HCT116 (cell line): ENCODE measurements at regions not wholly inside any gene's neighbourhood (a gene's known extent, or its start where the extent isn't known, plus 50 kb on each side); places are given as distances from the start of the nearest gene placed in this dataset.

Source experiments
- ATAC-seq: fragments of 200-7000 bp; cut with Tn5 transposase; 2 replicates; pipeline ENCODE4 v1.9.1; 2020; ENCODE audit warnings: mild to moderate bottlenecking, moderate library complexity
- BruUV-seq: library from RNA; stranded (reverse); fragments of 400-500 nt; replicated peaks from 2 replicates; lab custom pipeline; 2021; lab: Mats Ljungman, UMichigan
- CTCF ChIA-PET: fragments of 300-600 bp; sonication (Branson Sonifier 250); formaldehyde crosslinking; loops from one replicate; lab custom pipeline; 2021; ENCODE audit warnings: antibody characterized with exemption; lab: Charles Lee
- POLR2A ChIA-PET: fragments of 300-600, 350-600 bp; sonication (Branson Sonifier 250); formaldehyde crosslinking; loops from one replicate; lab custom pipeline; 2021; ENCODE audit warnings: antibody characterized with exemption; lab: Charles Lee
- RAD21 ChIA-PET, 2 experiments: fragments of 300-600 bp; sonication (Branson Sonifier 250); formaldehyde crosslinking; loops; one replicate each; lab custom pipeline; 2023; ENCODE audit warnings: low total read pairs in 2 of 2; ENCODE audit not compliant: uncharacterized antibody in 2 of 2, unreplicated experiment in 2 of 2, low non-redundant PET in 1 of 2; lab: Charles Lee
- DNase-seq: peaks from one replicate; pipeline ENCODE4 v3.0.0-alpha.2; 2010; ENCODE audit warnings: low read depth, low spot score
- H2AFZ ChIP-seq: fragments of 200-600 bp; shearing (Covaris generic), sonication (generic); 2 replicates; pipeline ENCODE4 v1.6.1; 2017; ENCODE audit warnings: low read depth, mixed run types, mixed read lengths, antibody characterized with exemption, low read length; ENCODE audit not compliant: poor library complexity, severe bottlenecking
- H3K27ac ChIP-seq: 2 replicates; pipeline ENCODE4 v1.5.1; 2012; ENCODE audit warnings: low read depth, low read length
- H3K27me3 ChIP-seq: fragments of 200-600 bp; sonication (generic); 2 replicates; pipeline ENCODE4 v1.6.1; 2016; ENCODE audit warnings: mixed run types, low read length, mixed read lengths; ENCODE audit not compliant: insufficient read depth
- H3K36me3 ChIP-seq, 2 experiments: fragments of 200-500 bp in 1 of 2; fragments of 200-600 bp in 1 of 2; sonication (Bioruptor generic) in 1 of 2; sonication (generic) in 1 of 2; 2 replicates each; pipeline versions ENCODE4 v1.5.1 to v1.6.1; 2014 to 2016; ENCODE audit warnings: low read length in 2 of 2, inconsistent platforms in 1 of 2, mixed read lengths in 1 of 2, mixed run types in 1 of 2; ENCODE audit not compliant: insufficient read depth in 2 of 2, control insufficient read depth in 1 of 2
- H3K4me1 ChIP-seq, 2 experiments: fragments of 200-600 bp in 1 of 2; sonication (generic) in 1 of 2; 2 replicates each; pipeline versions ENCODE4 v1.5.1 to v1.6.1; 2012 to 2017; ENCODE audit warnings: low read length in 2 of 2, inconsistent platforms in 1 of 2, mild to moderate bottlenecking in 1 of 2, mixed read lengths in 1 of 2, mixed run types in 1 of 2, moderate library complexity in 1 of 2; ENCODE audit not compliant: insufficient read depth in 2 of 2, control insufficient read depth in 1 of 2
- H3K4me2 ChIP-seq: fragments of 200-600 bp; sonication (generic); 2 replicates; pipeline ENCODE4 v1.6.1; 2017; ENCODE audit warnings: mixed run types, low read length, mixed read lengths
- H3K4me3 ChIP-seq, 2 experiments: fragments of 200-600 bp in 1 of 2; sonication (generic) in 1 of 2; replicated peaks in 1 of 2; 2 replicates each; pipeline ENCODE4 v1.5.1; 2011 to 2016; ENCODE audit warnings: low read length in 2 of 2, control low read depth in 1 of 2, low read depth in 1 of 2, mild to moderate bottlenecking in 1 of 2, mixed read lengths in 1 of 2, mixed run types in 1 of 2
- H3K79me2 ChIP-seq: fragments of 200-600 bp; sonication (generic); 2 replicates; pipeline ENCODE4 v1.6.1; 2017; ENCODE audit warnings: mild to moderate bottlenecking, mixed run types, low read length, moderate library complexity, mixed read lengths; ENCODE audit not compliant: insufficient read depth
- H3K9ac ChIP-seq: fragments of 200-600 bp; sonication (generic); 2 replicates; pipeline ENCODE4 v1.6.1; 2016; ENCODE audit warnings: low read length, mixed read lengths
- H3K9me2 ChIP-seq: fragments of 200-600 bp; sonication (generic), shearing (Covaris generic); 2 replicates; pipeline ENCODE4 v1.6.1; 2017; ENCODE audit warnings: mixed run types, mild to moderate bottlenecking, moderate library complexity; ENCODE audit not compliant: insufficient read depth
- H3K9me3 ChIP-seq, 2 experiments: fragments of 200-500 bp in 1 of 2; fragments of 200-600 bp in 1 of 2; sonication (Bioruptor generic) in 1 of 2; sonication (generic) in 1 of 2; 2 replicates each; pipeline ENCODE4 v1.6.1; 2014 to 2017; ENCODE audit warnings: low read length in 2 of 2, mixed read lengths in 2 of 2, inconsistent platforms in 1 of 2, low read depth in 1 of 2, mild to moderate bottlenecking in 1 of 2, mixed run types in 1 of 2, moderate library complexity in 1 of 2; ENCODE audit not compliant: control insufficient read depth in 1 of 2, insufficient read depth in 1 of 2
- H4K20me1 ChIP-seq: fragments of 200-600 bp; sonication (generic), shearing (Covaris generic); 2 replicates; pipeline ENCODE4 v1.6.1; 2017; ENCODE audit warnings: mixed run types, mild to moderate bottlenecking, moderate library complexity; ENCODE audit not compliant: insufficient read depth
- CBX3 ChIP-seq: IDR thresholded peaks from 2 replicates; pipeline ENCODE4 v1.6.1; 2012; ENCODE audit warnings: low read depth
- CEBPB ChIP-seq: IDR thresholded peaks from 2 replicates; pipeline ENCODE4 v1.6.1; 2012; ENCODE audit warnings: low read depth
- EGR1 ChIP-seq: IDR thresholded peaks from 2 replicates; pipeline ENCODE4 v1.6.1; 2012; ENCODE audit warnings: low read depth
- ELF1 ChIP-seq: IDR thresholded peaks from 2 replicates; pipeline ENCODE4 v1.6.1; 2012; ENCODE audit warnings: low read depth, borderline replicate concordance
- EZH2 ChIP-seq: fragments of 200-600 bp; sonication (generic); IDR thresholded peaks from 2 replicates; pipeline ENCODE4 v1.6.1; 2017; ENCODE audit warnings: antibody characterized with exemption, mixed run types
- EZH2phosphoT487 ChIP-seq: fragments of 200-600 bp; IDR thresholded peaks from 2 replicates; pipeline ENCODE4 v1.6.1; 2018; ENCODE audit warnings: antibody characterized with exemption, borderline replicate concordance
- FOSL1 ChIP-seq: IDR thresholded peaks from 2 replicates; pipeline ENCODE4 v1.6.1; 2012; ENCODE audit warnings: low read depth
- MAX ChIP-seq: IDR thresholded peaks from 2 replicates; pipeline ENCODE4 v1.6.1; 2012
- POLR2A ChIP-seq: IDR thresholded peaks from 2 replicates; pipeline ENCODE4 v1.7.0; 2011; ENCODE audit warnings: borderline replicate concordance; ENCODE audit not compliant: insufficient read depth, insufficient read length; ENCODE audit errors: extremely low read depth
- RAD21 ChIP-seq: IDR thresholded peaks from 2 replicates; pipeline ENCODE4 v1.6.1; 2012; ENCODE audit warnings: low read depth, mild to moderate bottlenecking
- REST ChIP-seq: IDR thresholded peaks from 2 replicates; pipeline ENCODE4 v1.6.1; 2012; ENCODE audit warnings: low read depth
- SRF ChIP-seq: IDR thresholded peaks from 2 replicates; pipeline ENCODE4 v1.6.1; 2012; ENCODE audit warnings: low read depth
- TCF7L2 ChIP-seq: IDR thresholded peaks from 2 replicates; pipeline ENCODE4 v1.7.0; 2011; ENCODE audit warnings: borderline replicate concordance, inconsistent platforms; ENCODE audit not compliant: insufficient read depth, insufficient read length; ENCODE audit errors: extremely low read depth
- ZBTB33 ChIP-seq: IDR thresholded peaks from 2 replicates; pipeline ENCODE4 v1.6.1; 2011; ENCODE audit warnings: mild to moderate bottlenecking, low read length, moderate library complexity; ENCODE audit not compliant: insufficient replicate concordance; ENCODE audit errors: extremely low read depth
- ZFX ChIP-seq: fragments of 450-650 bp; IDR thresholded peaks from 2 replicates; pipeline ENCODE4 v1.6.1; 2017
- ZNF274 ChIP-seq: fragments of 200-500 bp; sonication (Bioruptor generic); IDR thresholded peaks from 2 replicates; pipeline ENCODE4 v1.6.1; 2014; ENCODE audit warnings: mild to moderate bottlenecking, low read depth, low read length, inconsistent platforms
- intact Hi-C: fragments of 100-400 bp; cut with micrococcal nuclease; formaldehyde crosslinking; loops from 2 replicates; pipeline ENCODE4 v1.10.0; 2022
- TF ChIP-seq, protein P1 (sequence below): IDR thresholded peaks from 2 replicates; pipeline ENCODE4 v1.6.1; 2012

DNA sequence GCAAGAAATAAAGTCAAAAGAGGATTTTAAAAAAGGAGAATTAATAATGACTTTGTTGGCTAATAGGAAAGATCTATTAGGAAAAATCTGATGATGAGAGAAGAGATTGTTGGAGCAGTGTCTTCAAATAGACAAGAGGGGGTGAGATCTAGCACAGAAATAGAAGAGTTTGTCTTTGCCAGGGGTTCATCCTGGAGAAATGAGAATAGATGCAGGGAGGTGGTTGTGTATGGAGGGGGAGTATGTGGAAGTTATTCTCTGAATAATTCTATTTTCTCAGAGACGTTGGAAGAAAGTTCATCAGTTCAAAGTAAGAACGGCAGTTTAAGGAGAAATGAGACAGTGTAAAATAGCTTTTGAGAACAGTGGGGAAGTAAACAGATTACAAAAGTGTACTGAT, 161.3 kb downstream of the TM2D1 start:
- TF ChIP-seq CEBPB (no peak), MAX (no peak), EGR1 (no peak), ELF1 (no peak), ZFX (no peak)
- no peak overlapping the region for H2AFZ ChIP-seq
- H3K27ac ChIP-seq, result no peak overlapping the region
- H3K27me3 ChIP-seq, result no peaks in the 10 kb centered on the region
- DNase-seq, result no peak
- no peaks in the 10 kb centered on the region for H3K9me2 ChIP-seq
- no peaks in the 10 kb centered on the region for H3K36me3 ChIP-seq
- no peak overlapping the region for H3K4me3 ChIP-seq
- no peak for ATAC-seq
- H3K4me1 ChIP-seq, result no peaks in the 10 kb centered on the region
- POLR2A ChIA-PET, result no interaction called here
- H3K9me3 ChIP-seq, result peaks cover 6 to 8% of the 10 kb centered on the region in 2 experiments; a peak in 2 of 4 replicates
- no peak overlapping the region for H3K9ac ChIP-seq
- H3K79me2 ChIP-seq, result no peaks in the 10 kb centered on the region
- CTCF ChIA-PET, result no interaction called here
- BruUV-seq, result no TSS peak
- H4K20me1 ChIP-seq, result no peaks in the 10 kb centered on the region
- RAD21 ChIA-PET, result no interaction called here
- intact Hi-C loops, result no loop called here
- H3K4me2 ChIP-seq, result no peak overlapping the region

DNA sequence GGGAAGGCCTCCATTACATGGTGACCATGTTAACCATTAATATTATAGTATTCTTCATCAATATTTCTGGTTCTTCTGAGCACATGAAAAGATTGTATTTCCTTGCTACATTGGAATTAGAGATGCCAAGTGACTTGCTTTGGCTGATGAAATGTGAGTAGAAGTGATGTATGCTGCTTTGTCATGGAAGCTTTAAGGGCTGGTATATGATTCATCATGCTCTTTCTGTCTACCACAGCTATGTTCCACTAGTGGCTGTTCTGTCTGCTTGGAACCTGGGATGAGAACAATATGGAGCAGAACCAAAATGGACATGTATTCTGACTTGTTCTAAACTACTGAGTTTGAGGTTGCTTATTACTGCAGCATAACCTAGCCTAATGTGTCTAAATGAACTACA, 163.3 kb downstream of the TM2D1 start:
- Histone ChIP-seq H3K4me2 (no peak overlapping the region), H3K27ac (no peak overlapping the region), H3K9me2 (no peaks in the 10 kb centered on the region), H4K20me1 (no peaks in the 10 kb centered on the region), H2AFZ (no peak overlapping the region), H3K4me1 (no peaks in the 10 kb centered on the region), H3K9ac (no peak overlapping the region), H3K27me3 (no peaks in the 10 kb centered on the region), H3K9me3 (peaks cover 6 to 8% of the 10 kb centered on the region in 2 experiments; a peak in 2 of 4 replicates), H3K4me3 (no peak overlapping the region), H3K79me2 (no peaks in the 10 kb centered on the region), H3K36me3 (no peaks in the 10 kb centered on the region)
- no peak for DNase-seq
- ChIA-PET CTCF (no interaction called here), RAD21 (no interaction called here), POLR2A (no interaction called here)
- intact Hi-C loops, result no loop called here
- no peak for ATAC-seq
- no TSS peak for BruUV-seq
- TF ChIP-seq, protein P1, sequence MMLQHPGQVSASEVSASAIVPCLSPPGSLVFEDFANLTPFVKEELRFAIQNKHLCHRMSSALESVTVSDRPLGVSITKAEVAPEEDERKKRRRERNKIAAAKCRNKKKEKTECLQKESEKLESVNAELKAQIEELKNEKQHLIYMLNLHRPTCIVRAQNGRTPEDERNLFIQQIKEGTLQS, result no peak
- no peak for TF ChIP-seq ZFX
- TF ChIP-seq FOSL1, result no peak
- no peak for TF ChIP-seq EZH2
- TF ChIP-seq EZH2phosphoT487, result no peak
- TF ChIP-seq REST, result no peak
- TF ChIP-seq POLR2A, result no peak
- TF ChIP-seq RAD21, result no peak
- TF ChIP-seq SRF, result no peak
- no peak for TF ChIP-seq ZBTB33
- no peak for TF ChIP-seq CEBPB
- TF ChIP-seq TCF7L2, result no peak
- TF ChIP-seq ZNF274, result no peak
- TF ChIP-seq CBX3, result no peak
- TF ChIP-seq EGR1, result no peak
